ENCODE measurements at regions not wholly inside any gene's neighbourhood (a gene's known extent, or its start where the extent isn't known, plus 50 kb on each side); places are given as distances from the start of the nearest gene placed in this dataset.

GRCh38 chr12:61652265-61652664, 607.9 kb upstream of the USP15 start:
- Histone ChIP-seq H3K27ac (ENCODE audit: low read depth in 1 of 2, low read length in 2 of 2) (no peak overlapping the region), H3K4me3 (ENCODE audit: low read depth in 1 of 3, low read length in 3 of 3) (no peak overlapping the region), H3K4me1 (ENCODE audit: control insufficient read depth in 4 of 4, insufficient read depth in 4 of 4, low read length in 3 of 4) (no peaks in the 10 kb centered on the region), H3K36me3 (ENCODE audit: control insufficient read depth in 4 of 4, insufficient read depth in 3 of 4, low read depth in 1 of 4, low read length in 3 of 4) (no peaks in the 10 kb centered on the region), H3K9ac (ENCODE audit: low read depth in 1 of 2, low read length in 2 of 2) (no peak overlapping the region), H3K27me3 (ENCODE audit: control insufficient read depth in 4 of 4, insufficient read depth in 4 of 4, low read length in 3 of 4) (no peaks in the 10 kb centered on the region), H3K9me3 (ENCODE audit: control insufficient read depth in 4 of 4, low read length in 3 of 4) (no peaks in the 10 kb centered on the region)
- TF ChIP-seq EGR1 (IDR thresholded peaks at IDR 0.05; ENCODE audit: low read depth in 2 of 2) (no peak), TAF1 (conservative IDR thresholded peaks at IDR 0.05) (no peak), JUND (IDR thresholded peaks at IDR 0.05) (no peak), ATF3 (IDR thresholded peaks at IDR 0.05) (no peak), FOXA1 (IDR thresholded peaks at IDR 0.05) (no peak), GABPA (IDR thresholded peaks at IDR 0.05 in 1 of 2, conservative IDR thresholded peaks at IDR 0.05 in 1 of 2) (no peak), FOXA2 (IDR thresholded peaks at IDR 0.05) (no peak), RXRA (IDR thresholded peaks at IDR 0.05) (no peak), NR2F2 (IDR thresholded peaks at IDR 0.05) (no peak)
- TF ChIP-seq, protein P1, sequence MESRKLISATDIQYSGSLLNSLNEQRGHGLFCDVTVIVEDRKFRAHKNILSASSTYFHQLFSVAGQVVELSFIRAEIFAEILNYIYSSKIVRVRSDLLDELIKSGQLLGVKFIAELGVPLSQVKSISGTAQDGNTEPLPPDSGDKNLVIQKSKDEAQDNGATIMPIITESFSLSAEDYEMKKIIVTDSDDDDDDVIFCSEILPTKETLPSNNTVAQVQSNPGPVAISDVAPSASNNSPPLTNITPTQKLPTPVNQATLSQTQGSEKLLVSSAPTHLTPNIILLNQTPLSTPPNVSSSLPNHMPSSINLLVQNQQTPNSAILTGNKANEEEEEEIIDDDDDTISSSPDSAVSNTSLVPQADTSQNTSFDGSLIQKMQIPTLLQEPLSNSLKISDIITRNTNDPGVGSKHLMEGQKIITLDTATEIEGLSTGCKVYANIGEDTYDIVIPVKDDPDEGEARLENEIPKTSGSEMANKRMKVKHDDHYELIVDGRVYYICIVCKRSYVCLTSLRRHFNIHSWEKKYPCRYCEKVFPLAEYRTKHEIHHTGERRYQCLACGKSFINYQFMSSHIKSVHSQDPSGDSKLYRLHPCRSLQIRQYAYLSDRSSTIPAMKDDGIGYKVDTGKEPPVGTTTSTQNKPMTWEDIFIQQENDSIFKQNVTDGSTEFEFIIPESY (IDR thresholded peaks at IDR 0.05) = no peak
- TF ChIP-seq, protein P2, sequence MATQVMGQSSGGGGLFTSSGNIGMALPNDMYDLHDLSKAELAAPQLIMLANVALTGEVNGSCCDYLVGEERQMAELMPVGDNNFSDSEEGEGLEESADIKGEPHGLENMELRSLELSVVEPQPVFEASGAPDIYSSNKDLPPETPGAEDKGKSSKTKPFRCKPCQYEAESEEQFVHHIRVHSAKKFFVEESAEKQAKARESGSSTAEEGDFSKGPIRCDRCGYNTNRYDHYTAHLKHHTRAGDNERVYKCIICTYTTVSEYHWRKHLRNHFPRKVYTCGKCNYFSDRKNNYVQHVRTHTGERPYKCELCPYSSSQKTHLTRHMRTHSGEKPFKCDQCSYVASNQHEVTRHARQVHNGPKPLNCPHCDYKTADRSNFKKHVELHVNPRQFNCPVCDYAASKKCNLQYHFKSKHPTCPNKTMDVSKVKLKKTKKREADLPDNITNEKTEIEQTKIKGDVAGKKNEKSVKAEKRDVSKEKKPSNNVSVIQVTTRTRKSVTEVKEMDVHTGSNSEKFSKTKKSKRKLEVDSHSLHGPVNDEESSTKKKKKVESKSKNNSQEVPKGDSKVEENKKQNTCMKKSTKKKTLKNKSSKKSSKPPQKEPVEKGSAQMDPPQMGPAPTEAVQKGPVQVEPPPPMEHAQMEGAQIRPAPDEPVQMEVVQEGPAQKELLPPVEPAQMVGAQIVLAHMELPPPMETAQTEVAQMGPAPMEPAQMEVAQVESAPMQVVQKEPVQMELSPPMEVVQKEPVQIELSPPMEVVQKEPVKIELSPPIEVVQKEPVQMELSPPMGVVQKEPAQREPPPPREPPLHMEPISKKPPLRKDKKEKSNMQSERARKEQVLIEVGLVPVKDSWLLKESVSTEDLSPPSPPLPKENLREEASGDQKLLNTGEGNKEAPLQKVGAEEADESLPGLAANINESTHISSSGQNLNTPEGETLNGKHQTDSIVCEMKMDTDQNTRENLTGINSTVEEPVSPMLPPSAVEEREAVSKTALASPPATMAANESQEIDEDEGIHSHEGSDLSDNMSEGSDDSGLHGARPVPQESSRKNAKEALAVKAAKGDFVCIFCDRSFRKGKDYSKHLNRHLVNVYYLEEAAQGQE (IDR thresholded peaks at IDR 0.05) = no peak
- no peak for DNase-seq (ENCODE audit: low spot score)
- 89% methylated on average over 2 of the region's 2 CpGs for WGBS

DNA sequence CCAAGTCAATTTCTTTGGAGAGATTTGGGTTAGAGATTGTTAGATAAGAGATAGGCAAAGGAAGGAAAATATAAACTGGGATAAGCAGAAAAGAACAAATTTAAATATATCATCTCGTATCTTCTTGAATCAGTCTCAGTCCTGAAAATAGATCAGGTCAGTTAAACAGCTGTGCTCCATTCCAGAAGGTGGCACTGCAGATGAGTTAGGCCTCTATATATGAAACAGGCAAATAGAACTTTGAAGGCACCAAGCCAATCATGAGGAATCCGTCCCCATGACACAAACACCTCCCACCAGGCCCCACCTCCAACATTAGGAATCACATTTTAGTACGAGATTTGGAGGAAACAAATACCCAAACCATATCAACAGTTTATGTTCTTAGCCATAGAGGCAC, 605.5 kb upstream of the USP15 start:
- 35% methylated on average over 3 of the region's 3 CpGs for WGBS
- Histone ChIP-seq H3K4me3 (ENCODE audit: low read depth in 1 of 3, low read length in 3 of 3) (no peak overlapping the region), H3K4me1 (ENCODE audit: control insufficient read depth in 4 of 4, insufficient read depth in 4 of 4, low read length in 3 of 4) (no peaks in the 10 kb centered on the region), H3K9me3 (ENCODE audit: control insufficient read depth in 4 of 4, low read length in 3 of 4) (no peaks in the 10 kb centered on the region), H3K9ac (ENCODE audit: low read depth in 1 of 2, low read length in 2 of 2) (no peak overlapping the region), H3K27me3 (ENCODE audit: control insufficient read depth in 4 of 4, insufficient read depth in 4 of 4, low read length in 3 of 4) (no peaks in the 10 kb centered on the region), H3K36me3 (ENCODE audit: control insufficient read depth in 4 of 4, insufficient read depth in 3 of 4, low read depth in 1 of 4, low read length in 3 of 4) (no peaks in the 10 kb centered on the region), H3K27ac (ENCODE audit: low read depth in 1 of 2, low read length in 2 of 2) (no peak overlapping the region)
- TF ChIP-seq RAD21 (IDR thresholded peaks at IDR 0.05) (peak; percentile 80 to 85), SP1 (IDR thresholded peaks at IDR 0.05) (no peak), GABPA (IDR thresholded peaks at IDR 0.05 in 1 of 2, conservative IDR thresholded peaks at IDR 0.05 in 1 of 2) (no peak), FOXA1 (IDR thresholded peaks at IDR 0.05) (no peak), CTCF (IDR thresholded peaks at IDR 0.05; ENCODE audit: low read depth, low read length, missing input control) (peak; percentile 46)
- no peak for DNase-seq (ENCODE audit: low spot score)
